ENCODE measurements at regions not wholly inside any gene's neighbourhood (a gene's known extent, or its start where the extent isn't known, plus 50 kb on each side); places are given as distances from the start of the nearest gene placed in this dataset.

DNA sequence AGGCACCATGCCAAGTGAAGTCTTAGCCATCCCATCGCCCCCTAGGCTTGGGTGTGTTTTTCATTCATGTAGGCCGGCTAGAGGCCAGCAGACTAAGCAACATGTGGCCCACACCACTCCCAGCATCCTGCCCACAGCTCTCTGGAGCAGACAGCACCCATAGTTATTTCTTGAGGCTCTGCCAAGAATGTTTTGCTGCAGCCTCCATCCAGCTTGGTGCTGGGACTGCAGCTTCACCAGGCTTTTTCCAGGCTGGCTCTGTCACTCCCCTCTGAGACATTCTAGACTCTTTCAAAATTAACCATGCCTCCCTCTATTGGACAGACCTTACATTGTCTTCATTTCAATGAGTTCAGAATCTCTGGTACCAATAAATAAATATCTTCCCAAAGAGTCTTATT, 104.2 kb downstream of the DUSP10 start:
- no peak for ATAC-seq
- Histone ChIP-seq H3K9me3 (no peaks in the 10 kb centered on the region), H3K4me3 (no peak overlapping the region), H3K27ac (no peak overlapping the region), H3K36me3 (replicated peaks in 1 of 2; ENCODE audit: insufficient read depth in 1 of 2, low read depth in 2 of 2) (no peaks in the 10 kb centered on the region), H3K27me3 (no peaks in the 10 kb centered on the region), H3K4me1 (no peaks in the 10 kb centered on the region)
- no peak for TF ChIP-seq POLR2A (IDR thresholded peaks at IDR 0.05)
- TF ChIP-seq, protein P1, sequence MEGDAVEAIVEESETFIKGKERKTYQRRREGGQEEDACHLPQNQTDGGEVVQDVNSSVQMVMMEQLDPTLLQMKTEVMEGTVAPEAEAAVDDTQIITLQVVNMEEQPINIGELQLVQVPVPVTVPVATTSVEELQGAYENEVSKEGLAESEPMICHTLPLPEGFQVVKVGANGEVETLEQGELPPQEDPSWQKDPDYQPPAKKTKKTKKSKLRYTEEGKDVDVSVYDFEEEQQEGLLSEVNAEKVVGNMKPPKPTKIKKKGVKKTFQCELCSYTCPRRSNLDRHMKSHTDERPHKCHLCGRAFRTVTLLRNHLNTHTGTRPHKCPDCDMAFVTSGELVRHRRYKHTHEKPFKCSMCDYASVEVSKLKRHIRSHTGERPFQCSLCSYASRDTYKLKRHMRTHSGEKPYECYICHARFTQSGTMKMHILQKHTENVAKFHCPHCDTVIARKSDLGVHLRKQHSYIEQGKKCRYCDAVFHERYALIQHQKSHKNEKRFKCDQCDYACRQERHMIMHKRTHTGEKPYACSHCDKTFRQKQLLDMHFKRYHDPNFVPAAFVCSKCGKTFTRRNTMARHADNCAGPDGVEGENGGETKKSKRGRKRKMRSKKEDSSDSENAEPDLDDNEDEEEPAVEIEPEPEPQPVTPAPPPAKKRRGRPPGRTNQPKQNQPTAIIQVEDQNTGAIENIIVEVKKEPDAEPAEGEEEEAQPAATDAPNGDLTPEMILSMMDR (IDR thresholded peaks at IDR 0.05), result no peak
- peak in 1 of 4 donors; percentile 13 for DNase-seq
- intact Hi-C loops (cut with DNase I), result no loop called here
- WGBS, 2 donors, result 49 to 62% methylated on average over 2 of the region's 2 CpGs

DNA sequence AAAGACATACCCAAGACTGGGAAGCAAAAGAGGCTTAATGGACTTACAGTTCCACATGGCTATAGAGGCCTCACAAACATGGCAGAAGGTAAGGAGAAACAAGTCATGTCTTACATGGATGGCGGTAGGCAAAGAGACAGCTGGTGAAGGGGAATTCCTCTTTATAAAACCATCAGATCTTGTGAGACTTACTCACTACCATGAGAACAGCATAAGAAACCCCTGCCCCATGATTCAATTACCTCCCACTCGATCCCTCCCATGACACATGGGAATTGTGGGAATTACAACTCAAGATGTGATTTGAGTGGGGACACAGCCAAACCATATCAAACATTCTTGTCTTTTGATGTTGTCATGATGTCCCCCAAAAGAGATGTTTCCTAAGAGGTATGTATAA, 103.3 kb downstream of the DUSP10 start:
- DNase-seq, result no peak
- intact Hi-C loops (cut with DNase I), result no loop called here
- no peak overlapping the region for H3K27ac ChIP-seq
- H3K9me3 ChIP-seq, result no peaks in the 10 kb centered on the region
- H3K4me1 ChIP-seq, result no peaks in the 10 kb centered on the region
- H3K4me3 ChIP-seq, result no peak overlapping the region
- no peak for TF ChIP-seq POLR2A (IDR thresholded peaks at IDR 0.05)
- TF ChIP-seq, protein P1 (IDR thresholded peaks at IDR 0.05), result no peak
- no peaks in the 10 kb centered on the region for H3K27me3 ChIP-seq
- 93 to 96% methylated on average over 2 of the region's 2 CpGs for WGBS, 2 donors
- no peak for ATAC-seq
- no peaks in the 10 kb centered on the region for H3K36me3 ChIP-seq (replicated peaks in 1 of 2; ENCODE audit: insufficient read depth in 1 of 2, low read depth in 2 of 2)

DNA sequence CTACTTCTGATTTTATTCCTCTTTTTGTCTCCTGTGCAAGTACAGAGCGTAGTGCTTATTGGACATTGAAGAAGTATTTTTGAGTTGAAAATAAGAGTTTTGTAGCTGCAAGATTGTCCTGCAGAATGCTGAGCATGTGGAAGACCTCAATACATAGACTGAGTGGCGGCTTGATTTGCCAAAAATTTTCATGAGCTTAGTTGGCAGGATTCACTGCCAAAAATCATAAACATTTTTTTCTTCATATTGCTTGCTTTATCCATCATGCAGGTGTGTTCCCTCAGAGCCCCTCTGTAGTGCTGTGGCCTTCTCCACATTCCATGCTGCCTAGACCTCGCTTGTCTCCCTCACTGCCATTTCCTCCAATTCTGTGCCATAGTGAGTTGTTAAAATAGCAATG, 100.1 kb downstream of the DUSP10 start:
- DNase-seq (no peak), ATAC-seq (no peak)
- no peaks in the 10 kb centered on the region for H3K27me3 ChIP-seq
- TF ChIP-seq, protein P1 (IDR thresholded peaks at IDR 0.05), result no peak
- no peak for TF ChIP-seq POLR2A (IDR thresholded peaks at IDR 0.05)
- 94 to 100% methylated on average over 3 of the region's 3 CpGs for WGBS, 2 donors
- no peaks in the 10 kb centered on the region for H3K9me3 ChIP-seq
- H3K27ac ChIP-seq, result no peak overlapping the region
- no peaks in the 10 kb centered on the region for H3K36me3 ChIP-seq (replicated peaks in 1 of 2; ENCODE audit: insufficient read depth in 1 of 2, low read depth in 2 of 2)
- intact Hi-C loops (cut with DNase I), result no loop called here
- no peak overlapping the region for H3K4me3 ChIP-seq
- H3K4me1 ChIP-seq, result no peaks in the 10 kb centered on the region

DNA sequence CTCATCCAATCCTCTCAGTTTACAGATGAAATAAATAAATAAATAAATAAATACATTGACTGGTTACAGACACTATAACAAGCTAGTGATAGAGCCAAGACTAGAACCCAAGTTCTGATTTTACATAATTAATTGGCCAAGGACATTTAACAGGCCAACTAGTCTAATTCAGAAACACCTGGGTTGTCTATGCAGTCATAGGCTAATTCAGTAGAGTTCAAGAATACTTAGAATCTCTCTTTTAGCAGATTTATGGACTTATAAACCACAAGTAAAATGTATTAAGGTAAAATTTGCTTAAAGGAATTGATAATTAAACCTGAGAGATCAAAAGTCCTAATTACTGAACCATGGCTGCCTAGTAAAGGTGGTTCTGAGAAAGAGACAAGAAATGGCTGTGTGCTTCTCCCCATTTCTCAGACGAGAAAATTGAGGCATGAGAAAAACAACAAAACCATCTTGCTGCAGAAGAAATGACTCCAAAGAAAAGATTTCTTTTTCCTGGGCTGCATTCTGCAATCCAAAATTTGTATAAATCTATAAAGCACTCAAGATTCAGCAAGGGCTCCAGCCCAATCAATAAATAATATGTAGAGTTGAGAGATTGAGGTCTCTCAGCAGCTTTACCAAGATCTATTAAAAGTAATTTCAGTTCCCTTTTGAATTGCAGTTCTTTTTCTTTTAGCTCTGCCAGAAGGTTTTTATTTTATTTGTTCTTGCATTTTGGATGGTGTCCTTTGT, 98.3 kb downstream of the DUSP10 start:
- H3K27me3 ChIP-seq, result no peaks in the 10 kb centered on the region
- 49 to 68% methylated on average over 1 of the region's 1 CpG for WGBS, 2 donors
- TF ChIP-seq POLR2A (IDR thresholded peaks at IDR 0.05), result no peak
- TF ChIP-seq, protein P1 (IDR thresholded peaks at IDR 0.05), result no peak
- no peak overlapping the region for H3K4me3 ChIP-seq
- no peaks in the 10 kb centered on the region for H3K9me3 ChIP-seq
- intact Hi-C loops (cut with DNase I), result no loop called here
- ATAC-seq, result no peak
- H3K4me1 ChIP-seq, result no peaks in the 10 kb centered on the region
- no peak for DNase-seq
- H3K27ac ChIP-seq, result no peak overlapping the region
- no peaks in the 10 kb centered on the region for H3K36me3 ChIP-seq (replicated peaks in 1 of 2; ENCODE audit: insufficient read depth in 1 of 2, low read depth in 2 of 2)

DNA sequence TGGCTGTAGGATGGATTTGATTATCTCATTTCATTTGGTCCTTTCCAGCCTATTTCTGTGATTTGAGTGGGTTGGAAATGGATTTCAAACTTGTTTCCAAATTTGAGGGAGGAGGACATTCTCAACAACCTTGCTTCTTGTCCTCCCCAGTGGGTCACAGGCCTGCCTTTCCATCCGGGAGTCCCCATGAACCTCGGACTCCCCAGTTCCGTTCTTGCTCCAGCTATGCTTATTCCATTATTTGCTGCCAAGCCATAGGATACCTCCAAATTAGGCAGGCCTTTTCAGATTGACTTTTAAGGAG, 97.8 kb downstream of the DUSP10 start:
- Histone ChIP-seq H3K36me3 (replicated peaks in 1 of 2; ENCODE audit: insufficient read depth in 1 of 2, low read depth in 2 of 2) (no peaks in the 10 kb centered on the region), H3K9me3 (no peaks in the 10 kb centered on the region), H3K4me1 (no peaks in the 10 kb centered on the region), H3K27me3 (no peaks in the 10 kb centered on the region), H3K4me3 (no peak overlapping the region), H3K27ac (no peak overlapping the region)
- DNase-seq (no peak), ATAC-seq (no peak)
- TF ChIP-seq, protein P1 (IDR thresholded peaks at IDR 0.05), result no peak
- TF ChIP-seq POLR2A (IDR thresholded peaks at IDR 0.05), result no peak
- WGBS, 2 donors, result 62 to 64% methylated on average over 3 of the region's 3 CpGs
- intact Hi-C loops (cut with DNase I), result no loop called here

Measured in body of pancreas (tissue), 4 donors.